Activated CD4-positive, alpha-beta memory T cell treated with anti-CD3 and anti-CD28 coated beads for 36 hours (primary cell): ENCODE measurements at regions not wholly inside any gene's neighbourhood (a gene's known extent, or its start where the extent isn't known, plus 50 kb on each side); places are given as distances from the start of the nearest gene placed in this dataset.
"Not testable (repeated sequence)": the region's sequence is repeated elsewhere in the genome, so short reads cannot be mapped to it uniquely, and the experiment has no call there.

Experiments used
- CTCF ChIA-PET: fragments of 350-600 bp; sonication (Branson Sonifier 250); formaldehyde crosslinking; loops from one replicate; lab custom pipeline; 2021; ENCODE audit warnings: antibody characterized with exemption, inconsistent platforms; lab: Charles Lee
- POLR2A ChIA-PET: fragments of 350-600 bp; sonication (Branson Sonifier 250); formaldehyde crosslinking; loops from one replicate; lab custom pipeline; 2021; ENCODE audit warnings: antibody characterized with exemption; lab: Charles Lee
- DNase-seq: peaks from one replicate; pipeline ENCODE4 v3.0.0-alpha.2; 2020
- H3K27ac Mint-ChIP-seq: one replicate; pipeline ENCODE4 v1.8.0; 2021; ENCODE audit warnings: mixed read lengths
- H3K27me3 Mint-ChIP-seq: one replicate; pipeline ENCODE4 v1.8.0; 2021; ENCODE audit warnings: mixed read lengths
- H3K36me3 Mint-ChIP-seq: one replicate; pipeline ENCODE4 v1.8.0; 2021; ENCODE audit warnings: mixed read lengths
- H3K4me1 Mint-ChIP-seq: one replicate; pipeline ENCODE4 v1.8.0; 2021; ENCODE audit warnings: low read depth, mixed read lengths
- H3K4me3 Mint-ChIP-seq: one replicate; pipeline ENCODE4 v1.8.0; 2021; ENCODE audit warnings: mild to moderate bottlenecking, mixed read lengths
- H3K9me3 Mint-ChIP-seq: one replicate; pipeline ENCODE4 v1.8.0; 2021; ENCODE audit warnings: mixed read lengths
- intact Hi-C: fragments of 100-400 bp; cut with micrococcal nuclease; formaldehyde crosslinking; loops from one replicate; pipeline ENCODE4 v1.15.1; 2023

DNA sequence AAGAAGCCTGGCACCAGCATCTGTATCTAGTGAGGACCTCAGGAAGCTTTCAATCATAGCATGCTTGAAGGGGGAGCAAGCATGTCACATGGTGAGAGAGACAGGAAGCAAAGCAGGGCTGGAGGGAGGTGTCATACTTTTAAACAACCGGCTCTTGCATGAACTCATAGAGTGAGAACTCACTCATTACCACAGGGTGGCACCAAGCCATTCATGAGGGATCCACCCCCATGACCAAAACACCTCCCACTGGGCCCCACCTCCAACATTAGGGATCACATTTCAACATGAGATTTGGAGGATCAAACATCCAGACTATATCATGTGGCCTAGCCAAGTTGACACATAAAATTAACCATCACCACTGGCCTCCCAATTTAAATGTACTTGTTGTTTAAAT lies 125.1 kb upstream of the KCND3 start:
- H3K27me3 Mint-ChIP-seq: peaks cover 10% of the 10 kb centered on the region
- CTCF ChIA-PET: no interaction called here

GRCh38 chr1:112126598-112126997 lies 137.1 kb upstream of the KCND3 start:
- no peaks in the 10 kb centered on the region for H3K9me3 Mint-ChIP-seq
- no peaks in the 10 kb centered on the region for H3K36me3 Mint-ChIP-seq
- DNase-seq: no peak
- no peak overlapping the region for H3K4me3 Mint-ChIP-seq
- CTCF ChIA-PET: no interaction called here
- H3K27me3 Mint-ChIP-seq: peaks cover 5% of the 10 kb centered on the region
- intact Hi-C loops: no loop called here
- POLR2A ChIA-PET: no interaction called here
- H3K4me1 Mint-ChIP-seq: no peaks in the 10 kb centered on the region
- H3K27ac Mint-ChIP-seq: no peak overlapping the region

More for the DNA sequence above, 125.1 kb upstream of the KCND3 start:
- H3K4me3 Mint-ChIP-seq: no peak overlapping the region
- intact Hi-C loops: no loop called here
- no peak for DNase-seq
- no peaks in the 10 kb centered on the region for H3K9me3 Mint-ChIP-seq
- H3K4me1 Mint-ChIP-seq: no peaks in the 10 kb centered on the region
- no peak overlapping the region for H3K27ac Mint-ChIP-seq
- POLR2A ChIA-PET: no interaction called here
- no peaks in the 10 kb centered on the region for H3K36me3 Mint-ChIP-seq

DNA sequence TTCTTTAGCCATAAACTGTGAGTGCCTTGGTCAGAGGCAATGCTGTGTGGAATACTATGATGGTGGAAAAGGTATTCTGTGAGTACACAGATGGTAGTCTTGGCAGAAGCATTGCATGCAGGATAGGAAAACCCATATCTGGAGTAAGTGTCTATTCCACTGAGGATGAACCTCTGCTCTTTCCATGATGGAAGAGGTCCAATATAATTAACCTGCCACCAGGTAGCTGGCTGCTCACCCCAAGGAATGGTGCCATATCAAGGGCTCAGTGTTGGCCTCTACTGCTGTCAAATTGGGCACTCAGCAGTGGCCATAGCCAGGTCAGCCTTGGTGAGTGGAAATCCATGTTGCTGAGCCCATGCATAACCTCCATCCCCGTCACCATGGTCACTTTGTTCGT lies 138.1 kb upstream of the KCND3 start:
- H3K4me1 Mint-ChIP-seq, DNase-seq, H3K36me3 Mint-ChIP-seq, POLR2A ChIA-PET, CTCF ChIA-PET, H3K4me3 Mint-ChIP-seq, intact Hi-C loops, H3K27me3 Mint-ChIP-seq, H3K9me3 Mint-ChIP-seq, H3K27ac Mint-ChIP-seq: not testable (repeated sequence)

- Mint-ChIP-seq H3K9me3 (no peaks in the 10 kb centered on the region), H3K4me1 (no peaks in the 10 kb centered on the region), H3K27ac (no peak overlapping the region), H3K27me3 (peaks cover 9% of the 10 kb centered on the region), H3K4me3 (no peak overlapping the region), H3K36me3 (no peaks in the 10 kb centered on the region)
- ChIA-PET CTCF (no interaction called here), POLR2A (no interaction called here)
- no peak for DNase-seq
- intact Hi-C loops: no loop called here
Observed at GRCh38 chr1:112133487-112133886, 144.0 kb upstream of the KCND3 start.

DNA sequence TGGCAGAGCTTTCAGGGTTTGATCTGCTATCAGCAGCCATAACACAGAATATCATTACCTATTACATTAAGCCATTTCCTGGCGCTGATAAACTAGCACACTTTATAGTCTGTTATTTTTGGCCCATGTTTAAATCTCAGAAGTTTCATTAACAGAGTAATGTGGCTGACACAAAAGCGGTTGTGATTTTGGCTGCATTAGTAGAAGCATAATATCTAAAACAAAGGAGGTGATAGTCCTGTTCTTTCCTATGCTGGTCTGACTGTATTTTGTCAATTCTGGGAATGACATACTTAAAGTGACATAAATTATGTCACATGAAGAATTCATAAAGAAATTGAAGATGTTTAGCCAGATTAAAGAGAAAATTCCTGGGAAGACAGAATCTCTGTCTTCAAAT lies 151.3 kb upstream of the KCND3 start:
- POLR2A ChIA-PET: no interaction called here
- no peak for DNase-seq
- CTCF ChIA-PET: no interaction called here
- Mint-ChIP-seq H3K4me1 (no peaks in the 10 kb centered on the region), H3K27ac (no peak overlapping the region), H3K36me3 (no peaks in the 10 kb centered on the region), H3K27me3 (peaks cover 19% of the 10 kb centered on the region), H3K4me3 (no peak overlapping the region), H3K9me3 (no peaks in the 10 kb centered on the region)
- intact Hi-C loops: no loop called here

DNA sequence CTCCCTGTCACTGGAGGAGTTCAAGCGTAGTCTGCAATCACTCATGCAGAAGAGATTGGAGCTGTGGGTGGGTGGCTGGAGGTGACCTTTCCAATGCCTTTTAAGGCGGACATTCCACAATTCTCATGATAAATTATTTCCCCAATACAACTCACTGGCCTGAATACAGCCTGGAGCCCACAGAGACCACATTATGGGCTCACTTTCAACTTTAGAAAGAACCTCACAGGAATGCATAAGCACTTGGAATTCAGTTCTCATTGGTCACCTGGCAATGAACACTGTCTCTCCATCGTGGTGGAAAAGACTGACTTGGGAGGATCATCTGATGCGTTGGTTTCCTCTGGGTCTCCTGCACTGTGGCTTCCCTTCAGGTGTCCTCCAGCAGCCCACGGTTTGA lies 151.8 kb upstream of the KCND3 start:
- H3K9me3 Mint-ChIP-seq: no peaks in the 10 kb centered on the region
- no peaks in the 10 kb centered on the region for H3K36me3 Mint-ChIP-seq
- CTCF ChIA-PET: no interaction called here
- H3K4me1 Mint-ChIP-seq: no peaks in the 10 kb centered on the region
- no peak overlapping the region for H3K4me3 Mint-ChIP-seq
- intact Hi-C loops: no loop called here
- DNase-seq: no peak
- H3K27ac Mint-ChIP-seq: no peak overlapping the region
- POLR2A ChIA-PET: no interaction called here
- peaks cover 19% of the 10 kb centered on the region for H3K27me3 Mint-ChIP-seq

GRCh38 chr1:112141923-112142322 lies 152.5 kb upstream of the KCND3 start:
- Mint-ChIP-seq H3K9me3 (no peaks in the 10 kb centered on the region), H3K4me1 (no peaks in the 10 kb centered on the region), H3K36me3 (no peaks in the 10 kb centered on the region), H3K27ac (no peak overlapping the region), H3K27me3 (peaks cover 19% of the 10 kb centered on the region), H3K4me3 (no peak overlapping the region)
- intact Hi-C loops: no loop called here
- ChIA-PET POLR2A (no interaction called here), CTCF (no interaction called here)
- no peak for DNase-seq

GRCh38 chr1:112143871-112144441 lies 154.5 kb upstream of the KCND3 start:
- intact Hi-C loops: no loop called here
- ChIA-PET CTCF (no interaction called here), POLR2A (no interaction called here)
- Mint-ChIP-seq H3K27me3 (peaks cover 20% of the 10 kb centered on the region), H3K9me3 (peaks cover 6% of the 10 kb centered on the region), H3K27ac (no peak overlapping the region), H3K4me1 (no peaks in the 10 kb centered on the region), H3K36me3 (no peaks in the 10 kb centered on the region), H3K4me3 (no peak overlapping the region)
- no peak for DNase-seq

- intact Hi-C loops: no loop called here
- CTCF ChIA-PET: no interaction called here
- H3K27me3 Mint-ChIP-seq: peaks cover 19% of the 10 kb centered on the region
- no peaks in the 10 kb centered on the region for H3K36me3 Mint-ChIP-seq
- H3K4me1 Mint-ChIP-seq: no peaks in the 10 kb centered on the region
- no peak overlapping the region for H3K4me3 Mint-ChIP-seq
- POLR2A ChIA-PET: no interaction called here
- no peak for DNase-seq
- peaks cover 7% of the 10 kb centered on the region for H3K9me3 Mint-ChIP-seq
- no peak overlapping the region for H3K27ac Mint-ChIP-seq
Observed at GRCh38 chr1:112144733-112145426, 155.4 kb upstream of the KCND3 start.

DNA sequence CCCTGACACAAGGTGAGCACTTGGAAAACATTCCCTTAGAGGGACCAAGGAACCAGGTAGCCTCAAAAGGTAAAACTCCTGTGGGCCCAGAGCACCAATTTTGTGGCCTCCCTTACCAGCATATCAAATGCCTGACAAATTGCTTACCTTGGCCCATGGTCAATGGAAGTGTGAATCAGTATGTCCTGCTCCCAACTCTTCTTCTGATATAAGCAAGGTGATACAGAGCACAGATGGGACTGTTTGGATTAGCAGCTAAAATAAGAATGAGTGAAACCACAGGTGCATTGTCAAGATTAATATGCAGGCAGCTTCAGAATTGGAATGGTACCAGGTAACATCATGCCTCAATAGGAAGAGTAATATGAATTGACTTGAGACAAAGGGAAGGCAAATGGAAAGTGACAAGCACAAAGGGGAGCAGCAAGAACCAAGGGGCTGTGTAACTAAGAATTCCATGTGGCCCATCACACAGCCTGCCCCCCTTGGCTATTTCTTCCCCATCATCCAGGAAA lies 156.8 kb upstream of the KCND3 start:
- H3K27me3 Mint-ChIP-seq: peaks cover 16% of the 10 kb centered on the region
- H3K36me3 Mint-ChIP-seq: no peaks in the 10 kb centered on the region
- H3K27ac Mint-ChIP-seq: no peak overlapping the region
- H3K4me3 Mint-ChIP-seq: no peak overlapping the region
- peaks cover 11% of the 10 kb centered on the region for H3K9me3 Mint-ChIP-seq
- no peak for DNase-seq
- no peaks in the 10 kb centered on the region for H3K4me1 Mint-ChIP-seq
- intact Hi-C loops: no loop called here
- CTCF ChIA-PET: no interaction called here
- POLR2A ChIA-PET: no interaction called here

DNA sequence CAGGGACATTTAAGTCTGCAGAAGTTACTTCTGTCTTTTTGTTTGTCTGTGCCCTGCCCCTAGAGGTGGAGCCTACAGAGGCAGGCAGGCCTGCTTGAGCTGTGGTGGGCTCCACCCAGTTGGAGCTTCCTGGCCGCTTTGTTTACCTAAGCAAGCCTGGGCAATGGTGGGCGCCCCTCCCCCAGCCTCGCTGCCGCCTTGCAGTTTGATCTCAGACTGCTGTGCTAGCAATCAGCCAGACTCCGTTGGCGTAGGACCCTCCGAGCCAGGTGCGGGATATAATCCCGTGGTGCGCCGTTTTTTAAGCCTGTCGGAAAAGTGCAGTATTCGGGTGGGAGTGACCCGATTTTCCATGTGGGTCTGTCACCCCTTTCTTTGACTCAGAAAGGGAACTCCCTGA lies 170.7 kb upstream of the KCND3 start:
- H3K27ac Mint-ChIP-seq, CTCF ChIA-PET, intact Hi-C loops, H3K4me1 Mint-ChIP-seq, POLR2A ChIA-PET, H3K36me3 Mint-ChIP-seq, DNase-seq, H3K4me3 Mint-ChIP-seq, H3K9me3 Mint-ChIP-seq: not testable (repeated sequence)
- H3K27me3 Mint-ChIP-seq: peaks cover 20% of the 10 kb centered on the region

DNA sequence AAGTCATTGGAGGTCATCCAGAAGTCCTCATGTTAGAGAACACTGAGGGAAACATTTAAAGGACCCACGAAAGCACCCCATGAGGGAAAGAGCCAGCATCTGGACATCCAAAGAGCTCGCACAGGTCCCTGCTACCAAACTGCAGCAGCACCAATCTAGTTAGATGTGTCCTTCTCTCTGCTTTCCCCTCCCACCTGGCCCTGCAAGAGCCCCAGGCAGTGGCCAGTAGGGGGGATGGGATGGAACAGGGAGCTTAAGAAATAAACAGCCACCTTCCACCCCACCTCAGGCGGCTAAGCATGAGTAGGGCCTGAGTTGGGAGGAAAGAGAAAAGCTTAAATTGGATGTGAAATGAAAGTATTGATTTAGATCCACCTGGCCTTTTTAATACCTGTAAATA lies 175.9 kb upstream of the KCND3 start:
- ChIA-PET CTCF (no interaction called here), POLR2A (no interaction called here)
- Mint-ChIP-seq H3K9me3 (peaks cover 4% of the 10 kb centered on the region), H3K27me3 (peaks cover 23% of the 10 kb centered on the region), H3K36me3 (peaks cover 2% of the 10 kb centered on the region), H3K27ac (no peak overlapping the region), H3K4me1 (no peaks in the 10 kb centered on the region), H3K4me3 (no peak overlapping the region)
- intact Hi-C loops: no loop called here
- no peak for DNase-seq

GRCh38 chr1:112169517-112169916 lies 180.0 kb upstream of the KCND3 start:
- ChIA-PET CTCF (interaction anchor here (0.7 kb wide), 1 partner anchor 173 kb away, joined by 3 read pairs; no protein-coding TSS in a partner anchor), POLR2A (no interaction called here)
- Mint-ChIP-seq H3K36me3 (no peaks in the 10 kb centered on the region), H3K4me3 (no peak overlapping the region), H3K27me3 (peaks cover 10% of the 10 kb centered on the region), H3K27ac (no peak overlapping the region), H3K9me3 (no peaks in the 10 kb centered on the region), H3K4me1 (no peaks in the 10 kb centered on the region)
- no peak for DNase-seq
- intact Hi-C loops: no loop called here
